HepG2 (cell line): ENCODE measurements at regions not wholly inside any gene's neighbourhood (a gene's known extent, or its start where the extent isn't known, plus 50 kb on each side); places are given as distances from the start of the nearest gene placed in this dataset.

Experiments
- DRAP1 ChIP-seq: IDR thresholded peaks from 2 replicates; pipeline ENCODE4 v1.6.1; 2016; ENCODE audit warnings: missing genetic modification reagents, missing compliant biosample characterization
- POLR2A ChIP-seq, 2 experiments: IDR thresholded peaks; 2 replicates each; pipeline ENCODE4 v1.6.1; 2011; ENCODE audit warnings: low read depth in 2 of 2, low read length in 2 of 2, mild to moderate bottlenecking in 1 of 2, moderate library complexity in 1 of 2; ENCODE audit not compliant: insufficient read depth in 1 of 2
- TARDBP ChIP-seq: sonication (generic); formaldehyde crosslinking; IDR thresholded peaks from 2 replicates; pipeline ENCODE4 v1.8.0; 2022; ENCODE audit warnings: mild to moderate bottlenecking, missing genetic modification reagents

- TF ChIP-seq POLR2A (IDR thresholded peaks at IDR 0.05; ENCODE audit: insufficient read depth in 1 of 2, low read depth in 2 of 2, low read length in 2 of 2) (no peak), TARDBP (CRISPR knock-in tag) (no peak), DRAP1 (CRISPR knock-in tag) (no peak)
Observed at GRCh38 chr6:91328241-91328640, 741.4 kb upstream of the MAP3K7 start.
